ENCODE measurements at regions not wholly inside any gene's neighbourhood (a gene's known extent, or its start where the extent isn't known, plus 50 kb on each side); places are given as distances from the start of the nearest gene placed in this dataset.

DNA sequence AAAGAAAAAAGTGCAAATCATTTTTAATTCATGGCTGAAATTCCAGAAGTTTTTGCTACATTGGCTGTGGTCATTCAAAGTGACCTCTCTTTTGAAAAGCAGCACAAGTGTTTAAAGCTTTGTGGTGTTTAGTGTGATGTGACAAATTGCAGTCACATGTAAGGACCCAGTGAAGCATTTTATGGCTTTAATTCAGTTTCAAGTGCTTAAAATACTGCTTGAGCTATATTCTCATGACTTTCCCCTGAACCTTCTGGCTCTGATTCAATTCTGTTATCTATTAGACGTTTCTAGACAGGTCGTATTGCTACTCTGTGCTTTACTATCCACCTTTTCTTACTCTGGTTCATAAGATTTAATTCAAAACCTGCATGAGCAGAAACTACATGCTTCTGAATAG lies 105.8 kb downstream of the FAT4 start:
- no peak for TF ChIP-seq EP300 (IDR thresholded peaks at IDR 0.05)
- TF ChIP-seq, protein P1, sequence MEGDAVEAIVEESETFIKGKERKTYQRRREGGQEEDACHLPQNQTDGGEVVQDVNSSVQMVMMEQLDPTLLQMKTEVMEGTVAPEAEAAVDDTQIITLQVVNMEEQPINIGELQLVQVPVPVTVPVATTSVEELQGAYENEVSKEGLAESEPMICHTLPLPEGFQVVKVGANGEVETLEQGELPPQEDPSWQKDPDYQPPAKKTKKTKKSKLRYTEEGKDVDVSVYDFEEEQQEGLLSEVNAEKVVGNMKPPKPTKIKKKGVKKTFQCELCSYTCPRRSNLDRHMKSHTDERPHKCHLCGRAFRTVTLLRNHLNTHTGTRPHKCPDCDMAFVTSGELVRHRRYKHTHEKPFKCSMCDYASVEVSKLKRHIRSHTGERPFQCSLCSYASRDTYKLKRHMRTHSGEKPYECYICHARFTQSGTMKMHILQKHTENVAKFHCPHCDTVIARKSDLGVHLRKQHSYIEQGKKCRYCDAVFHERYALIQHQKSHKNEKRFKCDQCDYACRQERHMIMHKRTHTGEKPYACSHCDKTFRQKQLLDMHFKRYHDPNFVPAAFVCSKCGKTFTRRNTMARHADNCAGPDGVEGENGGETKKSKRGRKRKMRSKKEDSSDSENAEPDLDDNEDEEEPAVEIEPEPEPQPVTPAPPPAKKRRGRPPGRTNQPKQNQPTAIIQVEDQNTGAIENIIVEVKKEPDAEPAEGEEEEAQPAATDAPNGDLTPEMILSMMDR (IDR thresholded peaks at IDR 0.05) = no peak
